Dendritic cell treated with granulocyte-macrophage colony-stimulating factor and Interleukin-4, amounts not matched to agents 40 ng/mL and 50 ng/mL, for 4 days (primary cell): ENCODE measurements at regions not wholly inside any gene's neighbourhood (a gene's known extent, or its start where the extent isn't known, plus 50 kb on each side); places are given as distances from the start of the nearest gene placed in this dataset.

Source experiments
- H3K27ac Mint-ChIP-seq: one replicate; pipeline ENCODE4 v1.8.0; 2022; ENCODE audit warnings: mild to moderate bottlenecking, mixed read lengths
- H3K27me3 Mint-ChIP-seq: one replicate; pipeline ENCODE4 v1.8.0; 2022; ENCODE audit warnings: mild to moderate bottlenecking, mixed read lengths
- H3K36me3 Mint-ChIP-seq: one replicate; pipeline ENCODE4 v1.8.0; 2022; ENCODE audit warnings: low read depth, mixed read lengths
- H3K4me1 Mint-ChIP-seq: one replicate; pipeline ENCODE4 v1.8.0; 2022; ENCODE audit warnings: low read depth, mixed read lengths
- H3K4me3 Mint-ChIP-seq: one replicate; pipeline ENCODE4 v1.8.0; 2022; ENCODE audit warnings: mild to moderate bottlenecking, moderate library complexity, mixed read lengths
- H3K9me3 Mint-ChIP-seq: one replicate; pipeline ENCODE4 v1.8.0; 2022; ENCODE audit warnings: mixed read lengths
- intact Hi-C: fragments of 100-400 bp; cut with micrococcal nuclease; formaldehyde crosslinking; loops from one replicate; pipeline ENCODE4 v1.15.0; 2022

- Mint-ChIP-seq H3K27ac (no peak overlapping the region), H3K9me3 (no peaks in the 10 kb centered on the region), H3K4me3 (no peak overlapping the region), H3K36me3 (no peaks in the 10 kb centered on the region), H3K4me1 (peaks cover 17% of the 10 kb centered on the region), H3K27me3 (peaks cover 2% of the 10 kb centered on the region)
- intact Hi-C loops: no loop called here
Measured at GRCh38 chr4:53744446-53745160, 153.3 kb upstream of the LNX1 start.

GRCh38 chr4:53734584-53735353, 143.5 kb upstream of the LNX1 start:
- H3K27ac Mint-ChIP-seq: peak overlapping the region; percentile 78
- H3K9me3 Mint-ChIP-seq: no peaks in the 10 kb centered on the region
- no peaks in the 10 kb centered on the region for H3K36me3 Mint-ChIP-seq
- H3K4me3 Mint-ChIP-seq: no peak overlapping the region
- H3K4me1 Mint-ChIP-seq: peaks cover 16% of the 10 kb centered on the region
- H3K27me3 Mint-ChIP-seq: no peaks in the 10 kb centered on the region
- intact Hi-C loops: no loop called here

- intact Hi-C loops: no loop called here
- Mint-ChIP-seq H3K36me3 (no peaks in the 10 kb centered on the region), H3K9me3 (no peaks in the 10 kb centered on the region), H3K4me3 (no peak overlapping the region), H3K4me1 (peaks cover 16% of the 10 kb centered on the region), H3K27ac (no peak overlapping the region), H3K27me3 (no peaks in the 10 kb centered on the region)
Measured at GRCh38 chr4:53734182-53734581, 142.9 kb upstream of the LNX1 start.

GRCh38 chr4:53732661-53733060, 141.4 kb upstream of the LNX1 start:
- no peak overlapping the region for H3K4me3 Mint-ChIP-seq
- intact Hi-C loops: no loop called here
- H3K4me1 Mint-ChIP-seq: peaks cover 16% of the 10 kb centered on the region
- H3K27ac Mint-ChIP-seq: no peak overlapping the region
- H3K36me3 Mint-ChIP-seq: no peaks in the 10 kb centered on the region
- no peaks in the 10 kb centered on the region for H3K9me3 Mint-ChIP-seq
- no peaks in the 10 kb centered on the region for H3K27me3 Mint-ChIP-seq

- Mint-ChIP-seq H3K4me1 (peaks cover 8% of the 10 kb centered on the region), H3K27me3 (no peaks in the 10 kb centered on the region), H3K27ac (no peak overlapping the region), H3K36me3 (no peaks in the 10 kb centered on the region), H3K9me3 (no peaks in the 10 kb centered on the region), H3K4me3 (no peak overlapping the region)
- intact Hi-C loops: no loop called here
Measured at GRCh38 chr4:53730031-53730805, 138.9 kb upstream of the LNX1 start.

- no peaks in the 10 kb centered on the region for H3K36me3 Mint-ChIP-seq
- H3K4me1 Mint-ChIP-seq: peaks cover 8% of the 10 kb centered on the region
- intact Hi-C loops: no loop called here
- H3K27me3 Mint-ChIP-seq: no peaks in the 10 kb centered on the region
- H3K9me3 Mint-ChIP-seq: no peaks in the 10 kb centered on the region
- no peak overlapping the region for H3K4me3 Mint-ChIP-seq
- H3K27ac Mint-ChIP-seq: no peak overlapping the region
Measured at GRCh38 chr4:53722110-53722509, 130.8 kb upstream of the LNX1 start.

- peaks cover 16% of the 10 kb centered on the region for H3K4me1 Mint-ChIP-seq
- intact Hi-C loops: no loop called here
- H3K36me3 Mint-ChIP-seq: no peaks in the 10 kb centered on the region
- no peaks in the 10 kb centered on the region for H3K27me3 Mint-ChIP-seq
- no peak overlapping the region for H3K27ac Mint-ChIP-seq
- no peak overlapping the region for H3K4me3 Mint-ChIP-seq
- no peaks in the 10 kb centered on the region for H3K9me3 Mint-ChIP-seq
Measured at GRCh38 chr4:53721263-53721662, 130.0 kb upstream of the LNX1 start.

GRCh38 chr4:53720776-53721175, 129.5 kb upstream of the LNX1 start:
- no peak overlapping the region for H3K27ac Mint-ChIP-seq
- H3K27me3 Mint-ChIP-seq: no peaks in the 10 kb centered on the region
- intact Hi-C loops: no loop called here
- H3K9me3 Mint-ChIP-seq: no peaks in the 10 kb centered on the region
- no peaks in the 10 kb centered on the region for H3K36me3 Mint-ChIP-seq
- H3K4me1 Mint-ChIP-seq: peaks cover 21% of the 10 kb centered on the region
- no peak overlapping the region for H3K4me3 Mint-ChIP-seq

GRCh38 chr4:53717064-53717549, 125.8 kb upstream of the LNX1 start:
- peak overlapping the region; percentile 49 for H3K27ac Mint-ChIP-seq
- peaks cover 22% of the 10 kb centered on the region for H3K4me1 Mint-ChIP-seq
- intact Hi-C loops: no loop called here
- no peaks in the 10 kb centered on the region for H3K36me3 Mint-ChIP-seq
- H3K9me3 Mint-ChIP-seq: no peaks in the 10 kb centered on the region
- H3K4me3 Mint-ChIP-seq: no peak overlapping the region
- no peaks in the 10 kb centered on the region for H3K27me3 Mint-ChIP-seq

- Mint-ChIP-seq H3K27me3 (no peaks in the 10 kb centered on the region), H3K27ac (peak overlapping the region; percentile 49), H3K9me3 (no peaks in the 10 kb centered on the region), H3K4me1 (peaks cover 23% of the 10 kb centered on the region), H3K4me3 (no peak overlapping the region), H3K36me3 (no peaks in the 10 kb centered on the region)
- intact Hi-C loops: no loop called here
Measured at GRCh38 chr4:53716471-53717063, 125.3 kb upstream of the LNX1 start.

GRCh38 chr4:53716011-53716410, 124.7 kb upstream of the LNX1 start:
- intact Hi-C loops: no loop called here
- Mint-ChIP-seq H3K4me3 (no peak overlapping the region), H3K9me3 (no peaks in the 10 kb centered on the region), H3K4me1 (peaks cover 28% of the 10 kb centered on the region), H3K27me3 (no peaks in the 10 kb centered on the region), H3K36me3 (no peaks in the 10 kb centered on the region), H3K27ac (no peak overlapping the region)

- Mint-ChIP-seq H3K27me3 (no peaks in the 10 kb centered on the region), H3K9me3 (no peaks in the 10 kb centered on the region), H3K36me3 (no peaks in the 10 kb centered on the region), H3K27ac (no peak overlapping the region), H3K4me3 (no peak overlapping the region), H3K4me1 (peaks cover 28% of the 10 kb centered on the region)
- intact Hi-C loops: no loop called here
Measured at GRCh38 chr4:53714236-53715140, 123.2 kb upstream of the LNX1 start.

- no peaks in the 10 kb centered on the region for H3K9me3 Mint-ChIP-seq
- no peaks in the 10 kb centered on the region for H3K27me3 Mint-ChIP-seq
- no peaks in the 10 kb centered on the region for H3K36me3 Mint-ChIP-seq
- no peak overlapping the region for H3K27ac Mint-ChIP-seq
- H3K4me3 Mint-ChIP-seq: no peak overlapping the region
- intact Hi-C loops: no loop called here
- peaks cover 28% of the 10 kb centered on the region for H3K4me1 Mint-ChIP-seq
Measured at GRCh38 chr4:53713767-53714166, 122.5 kb upstream of the LNX1 start.
